Fibroblast of lung (primary cell): ENCODE measurements at regions not wholly inside any gene's neighbourhood (a gene's known extent, or its start where the extent isn't known, plus 50 kb on each side); places are given as distances from the start of the nearest gene placed in this dataset.

Source experiments
- DNase-seq, 2 donors: peaks; one replicate each; pipeline versions ENCODE4 v3.0.0 to v3.0.0-alpha.2; 2010; ENCODE audit warnings: low read depth in 2 of 2
- H2AFZ ChIP-seq: 2 replicates; pipeline ENCODE4 v1.5.1; 2012; ENCODE audit warnings: low read length, control low read depth, inconsistent platforms
- H3K27ac ChIP-seq: 2 replicates; pipeline ENCODE4 v1.5.1; 2011; ENCODE audit warnings: low read length, control low read depth; ENCODE audit not compliant: insufficient read depth
- H3K27me3 ChIP-seq: 2 replicates; pipeline ENCODE4 v1.5.1; 2011; ENCODE audit warnings: mild to moderate bottlenecking, low read length; ENCODE audit not compliant: control insufficient read depth, insufficient read depth
- H3K36me3 ChIP-seq: 2 replicates; pipeline ENCODE4 v1.5.1; 2011; ENCODE audit warnings: low read length; ENCODE audit not compliant: control insufficient read depth, insufficient read depth
- H3K4me1 ChIP-seq: 2 replicates; pipeline ENCODE4 v1.5.1; 2011; ENCODE audit warnings: low read length; ENCODE audit not compliant: control insufficient read depth, insufficient read depth; ENCODE audit errors: extremely low read depth
- H3K4me2 ChIP-seq: 2 replicates; pipeline ENCODE4 v1.5.1; 2011; ENCODE audit warnings: low read length, control low read depth; ENCODE audit not compliant: insufficient read depth; ENCODE audit errors: extremely low read depth
- H3K4me3 ChIP-seq, 4 experiments: fragments of 200-600 bp in 1 of 4; sonication (generic) in 1 of 4; replicated peaks in 1 of 4; 2 replicates each; pipeline ENCODE4 v1.5.1; 2011 to 2016; ENCODE audit warnings: low read length in 4 of 4, low read depth in 3 of 4, mild to moderate bottlenecking in 3 of 4, control low read depth in 2 of 4, inconsistent platforms in 1 of 4, mixed read lengths in 1 of 4; ENCODE audit not compliant: insufficient read depth in 1 of 4; ENCODE audit errors: control extremely low read depth in 1 of 4
- H3K79me2 ChIP-seq: 2 replicates; pipeline ENCODE4 v1.5.1; 2012; ENCODE audit warnings: mild to moderate bottlenecking, low read length, inconsistent platforms; ENCODE audit not compliant: control insufficient read depth, insufficient read depth
- H3K9ac ChIP-seq: 2 replicates; pipeline ENCODE4 v1.5.1; 2011; ENCODE audit warnings: mild to moderate bottlenecking, low read length, control low read depth; ENCODE audit not compliant: insufficient read depth
- H3K9me3 ChIP-seq: 2 replicates; pipeline ENCODE4 v1.5.1; 2012; ENCODE audit warnings: low read depth, low read length; ENCODE audit not compliant: control insufficient read depth, insufficient read depth
- H4K20me1 ChIP-seq: 2 replicates; pipeline ENCODE4 v1.5.1; 2011; ENCODE audit warnings: low read length; ENCODE audit not compliant: control insufficient read depth, insufficient read depth; ENCODE audit errors: extremely low read depth
- EZH2 ChIP-seq: IDR thresholded peaks from 2 replicates; pipeline ENCODE4 v1.5.1; 2012; ENCODE audit warnings: low read length, control low read depth, mild to moderate bottlenecking; ENCODE audit errors: missing control alignments
- TF ChIP-seq, protein P1 (sequence below), 2 donors: IDR thresholded peaks in 1 of 2; conservative IDR thresholded peaks in 1 of 2; 1 replicate in 1 of 2; 2 replicates in 1 of 2; pipeline ENCODE4 v1.5.1; 2011 to 2012; ENCODE audit warnings: low read length in 2 of 2, control low read depth in 1 of 2, inconsistent platforms in 1 of 2, low read depth in 1 of 2, mild to moderate bottlenecking in 1 of 2

DNA sequence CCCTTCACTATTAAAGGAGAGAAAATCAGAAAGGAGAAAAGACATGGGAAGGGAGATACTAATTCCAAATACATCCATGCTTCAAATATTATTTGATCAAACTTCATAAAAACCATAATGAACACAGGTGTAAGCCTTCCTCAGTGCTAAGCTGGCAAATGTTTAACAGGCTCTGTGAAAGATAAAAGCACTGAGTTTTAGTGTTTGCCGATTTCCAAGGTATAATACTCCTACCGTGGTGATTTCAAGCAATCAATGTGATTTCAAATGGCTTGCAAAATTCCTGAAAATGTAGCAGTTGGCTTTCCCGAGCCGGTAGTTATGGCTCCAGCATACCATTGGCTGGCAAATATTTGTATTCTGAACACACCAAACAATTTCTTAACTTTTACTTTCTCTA lies 732.3 kb upstream of the GOLIM4 start:
- H3K4me3 ChIP-seq = no peak overlapping the region
- TF ChIP-seq, protein P1, sequence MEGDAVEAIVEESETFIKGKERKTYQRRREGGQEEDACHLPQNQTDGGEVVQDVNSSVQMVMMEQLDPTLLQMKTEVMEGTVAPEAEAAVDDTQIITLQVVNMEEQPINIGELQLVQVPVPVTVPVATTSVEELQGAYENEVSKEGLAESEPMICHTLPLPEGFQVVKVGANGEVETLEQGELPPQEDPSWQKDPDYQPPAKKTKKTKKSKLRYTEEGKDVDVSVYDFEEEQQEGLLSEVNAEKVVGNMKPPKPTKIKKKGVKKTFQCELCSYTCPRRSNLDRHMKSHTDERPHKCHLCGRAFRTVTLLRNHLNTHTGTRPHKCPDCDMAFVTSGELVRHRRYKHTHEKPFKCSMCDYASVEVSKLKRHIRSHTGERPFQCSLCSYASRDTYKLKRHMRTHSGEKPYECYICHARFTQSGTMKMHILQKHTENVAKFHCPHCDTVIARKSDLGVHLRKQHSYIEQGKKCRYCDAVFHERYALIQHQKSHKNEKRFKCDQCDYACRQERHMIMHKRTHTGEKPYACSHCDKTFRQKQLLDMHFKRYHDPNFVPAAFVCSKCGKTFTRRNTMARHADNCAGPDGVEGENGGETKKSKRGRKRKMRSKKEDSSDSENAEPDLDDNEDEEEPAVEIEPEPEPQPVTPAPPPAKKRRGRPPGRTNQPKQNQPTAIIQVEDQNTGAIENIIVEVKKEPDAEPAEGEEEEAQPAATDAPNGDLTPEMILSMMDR (conservative IDR thresholded peaks at IDR 0.05 in 1 of 2, IDR thresholded peaks at IDR 0.05 in 1 of 2; ENCODE audit: low read depth in 1 of 2, low read length in 2 of 2) = no peak
- TF ChIP-seq EZH2 = no peak
- no peak overlapping the region for H3K4me2 ChIP-seq
- H3K36me3 ChIP-seq = no peaks in the 10 kb centered on the region
- no peaks in the 10 kb centered on the region for H3K9me3 ChIP-seq
- H2AFZ ChIP-seq = no peak overlapping the region
- H3K27me3 ChIP-seq = no peaks in the 10 kb centered on the region
- H3K79me2 ChIP-seq = no peaks in the 10 kb centered on the region
- H4K20me1 ChIP-seq = no peaks in the 10 kb centered on the region
- no peak overlapping the region for H3K27ac ChIP-seq
- H3K4me1 ChIP-seq = no peaks in the 10 kb centered on the region
- DNase-seq = no peak
- no peak overlapping the region for H3K9ac ChIP-seq

DNA sequence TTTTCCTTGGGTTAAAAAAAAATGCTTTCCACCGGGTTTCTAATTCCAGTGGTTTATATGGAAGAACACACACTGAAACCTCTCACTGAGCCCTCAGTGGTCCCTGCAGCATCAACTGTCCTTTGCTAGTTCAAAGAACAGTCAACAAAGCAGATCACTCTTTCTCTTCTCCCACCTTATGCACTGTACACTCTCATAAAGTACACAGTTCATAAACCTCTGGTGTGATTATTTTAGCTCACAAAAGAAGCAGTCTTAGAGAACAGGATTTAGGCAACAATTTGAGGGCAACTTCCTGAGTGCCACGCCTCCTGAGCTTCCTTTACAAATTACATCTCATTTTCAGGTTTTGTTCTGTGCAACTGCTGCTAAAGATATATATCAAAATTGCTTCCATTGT lies 728.4 kb upstream of the GOLIM4 start:
- H2AFZ ChIP-seq = no peak overlapping the region
- no peak overlapping the region for H3K4me3 ChIP-seq
- no peak overlapping the region for H3K9ac ChIP-seq
- no peak overlapping the region for H3K4me2 ChIP-seq
- no peak for TF ChIP-seq EZH2
- TF ChIP-seq, protein P1 (conservative IDR thresholded peaks at IDR 0.05 in 1 of 2, IDR thresholded peaks at IDR 0.05 in 1 of 2; ENCODE audit: low read depth in 1 of 2, low read length in 2 of 2) = no peak
- no peaks in the 10 kb centered on the region for H3K27me3 ChIP-seq
- no peak overlapping the region for H3K27ac ChIP-seq
- DNase-seq = no peak
- no peaks in the 10 kb centered on the region for H3K79me2 ChIP-seq
- no peaks in the 10 kb centered on the region for H3K4me1 ChIP-seq
- no peaks in the 10 kb centered on the region for H3K9me3 ChIP-seq
- H3K36me3 ChIP-seq = no peaks in the 10 kb centered on the region
- no peaks in the 10 kb centered on the region for H4K20me1 ChIP-seq

DNA sequence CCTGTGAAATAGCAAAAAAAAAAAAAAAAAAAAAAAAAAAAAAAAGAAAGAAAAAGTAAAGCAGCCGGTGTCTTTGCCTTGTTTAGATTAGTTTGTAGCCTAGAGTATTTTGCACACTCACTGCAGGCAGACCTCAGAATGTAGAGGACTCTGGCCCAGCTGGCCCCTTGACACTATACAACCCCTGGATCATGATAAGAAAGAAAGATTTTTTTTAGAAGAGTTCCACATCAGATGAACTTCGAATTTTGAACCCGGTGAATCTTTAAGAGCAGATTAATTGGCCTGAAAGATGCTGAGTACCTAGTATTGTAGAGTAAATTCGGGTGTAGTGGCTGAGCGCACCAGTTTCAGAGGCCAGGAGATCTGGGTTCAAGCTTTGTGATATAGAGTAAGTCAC lies 727.7 kb upstream of the GOLIM4 start:
- no peak for DNase-seq
- TF ChIP-seq, protein P1 (conservative IDR thresholded peaks at IDR 0.05 in 1 of 2, IDR thresholded peaks at IDR 0.05 in 1 of 2; ENCODE audit: low read depth in 1 of 2, low read length in 2 of 2) = no peak
- no peak for TF ChIP-seq EZH2
- no peaks in the 10 kb centered on the region for H3K27me3 ChIP-seq
- no peaks in the 10 kb centered on the region for H3K9me3 ChIP-seq
- no peaks in the 10 kb centered on the region for H3K79me2 ChIP-seq
- H3K9ac ChIP-seq = no peak overlapping the region
- no peak overlapping the region for H3K4me3 ChIP-seq
- H3K4me2 ChIP-seq = no peak overlapping the region
- no peaks in the 10 kb centered on the region for H3K36me3 ChIP-seq
- H3K4me1 ChIP-seq = no peaks in the 10 kb centered on the region
- H3K27ac ChIP-seq = no peak overlapping the region
- no peaks in the 10 kb centered on the region for H4K20me1 ChIP-seq
- H2AFZ ChIP-seq = no peak overlapping the region
